GM19238 (cell line): ENCODE measurements at regions not wholly inside any gene's neighbourhood (a gene's known extent, or its start where the extent isn't known, plus 50 kb on each side); places are given as distances from the start of the nearest gene placed in this dataset.
"Not testable (repeated sequence)": the region's sequence is repeated elsewhere in the genome, so short reads cannot be mapped to it uniquely, and the experiment has no call there.

Experiments
- DNase-seq: peaks from one replicate; pipeline ENCODE4 v3.0.0; 2011; ENCODE audit warnings: low spot score; ENCODE audit not compliant: insufficient read length

DNA sequence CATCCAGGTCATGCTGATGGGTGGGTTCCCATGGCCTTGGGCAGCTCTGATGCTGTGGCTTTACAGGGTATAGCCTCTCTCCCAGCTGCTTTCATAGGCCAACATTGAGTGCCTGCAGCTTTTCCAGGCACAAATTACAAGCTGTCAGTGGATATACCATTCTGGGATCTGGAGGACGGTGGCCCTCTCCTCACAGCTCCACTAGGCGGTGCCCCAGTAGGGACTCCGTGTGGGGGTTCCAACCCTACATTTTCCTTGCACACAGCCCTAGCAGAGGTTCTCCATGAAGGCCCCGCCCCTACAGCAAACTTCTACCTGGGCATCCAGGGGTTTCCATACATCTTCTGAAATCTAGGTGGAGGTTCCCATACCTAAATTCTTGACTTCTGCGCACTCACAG is 602.6 kb upstream of the HS3ST5 start:
- no peak for DNase-seq

DNA sequence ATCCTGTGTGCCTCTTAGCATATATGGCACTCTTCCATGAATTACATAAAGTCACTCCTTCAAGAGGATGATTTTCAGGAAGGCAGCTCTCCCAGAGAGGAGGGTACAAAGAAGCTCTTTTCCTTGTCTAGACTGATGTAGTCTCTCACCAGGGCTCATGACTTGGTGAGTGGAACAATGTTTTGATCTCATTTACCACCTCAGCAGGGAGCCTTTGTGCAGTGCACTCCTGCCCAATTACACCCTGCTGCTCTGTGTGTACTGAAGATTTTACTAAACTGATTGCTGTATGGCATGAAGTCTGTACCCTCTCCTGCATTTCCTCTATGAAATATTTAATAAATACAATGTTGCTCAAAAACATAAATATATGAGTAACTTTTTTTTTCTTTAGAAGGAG is 598.3 kb upstream of the HS3ST5 start:
- no peak for DNase-seq

DNA sequence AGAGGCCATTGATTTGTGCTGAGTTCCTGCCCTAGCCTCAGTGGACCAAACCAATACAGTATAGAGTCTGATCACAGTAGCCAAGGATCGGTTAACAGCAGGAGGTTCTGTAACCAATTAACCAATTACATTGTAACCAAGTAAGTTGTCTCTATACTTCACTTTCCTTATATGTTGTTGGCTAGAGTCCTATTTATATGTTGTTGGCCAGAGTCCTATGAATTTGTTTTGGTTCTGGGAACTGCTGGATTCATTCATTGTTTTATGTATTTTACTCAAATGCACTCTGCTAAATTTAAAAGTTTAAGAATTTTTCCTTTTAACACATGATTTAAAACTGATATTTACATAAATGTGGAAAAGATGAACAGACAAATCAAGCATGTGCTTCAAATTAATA is 597.4 kb upstream of the HS3ST5 start:
- no peak for DNase-seq

DNA sequence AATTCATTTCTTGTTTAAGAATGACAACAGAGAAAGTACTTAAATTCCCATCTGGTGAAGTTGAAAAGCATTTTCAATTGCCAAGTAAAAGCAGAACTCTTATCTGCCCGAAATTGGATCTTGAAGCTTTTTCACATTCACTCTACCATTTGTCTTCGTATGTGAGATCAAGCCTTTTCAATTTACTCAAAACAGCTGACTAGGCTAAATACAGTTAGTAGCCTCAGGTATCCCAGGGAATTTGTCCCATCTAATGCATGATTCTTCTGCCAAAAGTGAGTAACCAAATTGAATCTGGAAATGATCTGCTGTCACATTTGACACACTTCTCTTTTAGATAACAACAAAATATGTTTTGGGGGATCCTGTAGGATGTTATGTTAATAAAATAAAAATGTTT is 596.8 kb upstream of the HS3ST5 start:
- DNase-seq: no peak

DNA sequence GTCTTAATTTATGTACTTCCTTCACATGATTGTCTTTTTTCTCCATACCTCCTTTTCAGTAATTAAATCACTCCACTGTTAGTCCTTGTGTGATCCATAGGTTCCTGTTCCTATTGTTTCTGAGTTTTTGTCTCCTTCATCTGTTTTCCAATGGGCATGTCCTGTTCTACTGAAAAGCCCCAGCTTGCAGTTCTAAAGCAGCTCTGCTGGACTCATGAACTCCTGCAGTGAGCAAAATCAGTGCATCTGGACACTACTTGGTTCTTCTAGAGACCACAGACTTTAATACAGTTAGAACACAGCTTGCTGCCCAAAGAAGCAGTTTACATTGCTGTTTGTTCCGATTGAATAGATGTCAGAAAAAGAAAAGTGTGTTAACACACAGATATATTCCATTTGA is 593.3 kb upstream of the HS3ST5 start:
- no peak for DNase-seq

- no peak for DNase-seq
Measured at GRCh38 chr6:114934079-114934478, 591.3 kb upstream of the HS3ST5 start.

GRCh38 chr6:114928731-114929130 is 585.9 kb upstream of the HS3ST5 start:
- DNase-seq: not testable (repeated sequence)

DNA sequence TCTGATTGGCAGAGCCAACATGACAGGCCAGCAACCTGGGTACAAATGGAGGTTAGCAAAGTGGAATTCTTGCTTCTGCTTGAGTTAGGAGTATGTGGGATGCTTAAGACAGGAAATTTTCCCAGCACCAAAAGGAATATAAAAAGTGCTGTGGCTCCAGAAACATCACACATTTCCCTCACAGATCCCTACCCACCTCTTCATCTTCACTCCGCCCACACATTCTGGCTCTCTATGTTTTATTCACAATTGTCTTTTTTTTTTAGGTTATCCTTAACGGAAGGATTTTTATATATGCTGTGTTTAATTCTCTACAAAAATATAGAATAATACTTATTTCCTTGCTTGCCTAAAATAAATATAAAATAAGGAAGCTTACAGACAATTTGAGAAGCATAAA is 563.3 kb upstream of the HS3ST5 start:
- no peak for DNase-seq

DNA sequence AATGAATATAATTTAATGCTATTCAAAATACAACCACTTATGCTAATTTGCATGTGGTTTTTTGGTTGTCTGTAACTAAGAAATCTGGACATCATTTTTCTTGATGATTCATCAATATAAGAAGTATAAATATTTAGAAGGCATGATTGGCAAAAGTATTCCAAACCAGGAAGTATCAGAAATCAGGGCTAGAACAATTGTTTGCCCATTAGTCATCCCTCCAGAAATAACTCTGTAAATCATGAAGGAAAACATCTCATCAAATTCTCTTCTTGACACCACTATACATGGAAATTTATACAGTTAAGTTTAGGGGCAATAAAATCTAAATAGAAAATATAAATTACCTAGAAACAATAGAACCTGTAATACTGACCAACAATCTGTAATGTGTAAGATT is 554.7 kb upstream of the HS3ST5 start:
- DNase-seq: no peak

- no peak for DNase-seq
Measured at GRCh38 chr6:114892211-114892610, 549.4 kb upstream of the HS3ST5 start.

GRCh38 chr6:114888241-114888640 is 545.4 kb upstream of the HS3ST5 start:
- DNase-seq: no peak

DNA sequence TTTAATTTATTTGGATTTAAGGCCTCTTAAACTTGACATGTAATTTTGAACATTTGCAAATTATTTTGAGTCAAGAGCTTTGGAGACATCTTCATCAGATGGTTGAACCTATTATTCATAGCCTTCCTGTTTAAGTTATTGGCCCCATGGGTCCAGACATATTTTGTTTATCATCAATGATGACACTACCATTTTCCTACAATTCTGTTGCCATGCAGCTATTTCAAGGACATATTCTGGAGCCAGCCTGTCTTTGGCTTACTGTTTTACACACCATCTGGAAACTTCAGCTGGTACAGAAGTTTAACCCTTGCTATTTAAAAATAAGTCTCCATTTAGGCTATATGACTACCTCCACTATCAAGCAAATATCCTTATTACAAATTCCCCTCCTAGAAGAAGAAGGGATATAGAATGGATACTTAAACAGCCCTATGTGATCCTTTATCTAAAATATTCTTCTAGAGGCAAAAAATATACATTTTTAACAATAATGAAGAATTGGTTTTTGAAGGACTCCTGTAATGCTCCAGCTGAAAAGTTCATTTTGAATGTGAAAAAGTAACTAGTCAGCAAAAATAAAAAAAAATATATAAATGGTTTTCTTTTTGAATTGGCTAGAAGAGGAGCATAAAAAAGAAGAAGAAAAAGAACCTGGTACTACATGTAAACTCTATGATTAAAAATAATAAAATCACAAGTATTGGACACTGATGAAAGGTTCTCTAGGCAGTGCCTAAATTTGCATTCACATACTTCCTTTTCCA is 544.0 kb upstream of the HS3ST5 start:
- no peak for DNase-seq

DNA sequence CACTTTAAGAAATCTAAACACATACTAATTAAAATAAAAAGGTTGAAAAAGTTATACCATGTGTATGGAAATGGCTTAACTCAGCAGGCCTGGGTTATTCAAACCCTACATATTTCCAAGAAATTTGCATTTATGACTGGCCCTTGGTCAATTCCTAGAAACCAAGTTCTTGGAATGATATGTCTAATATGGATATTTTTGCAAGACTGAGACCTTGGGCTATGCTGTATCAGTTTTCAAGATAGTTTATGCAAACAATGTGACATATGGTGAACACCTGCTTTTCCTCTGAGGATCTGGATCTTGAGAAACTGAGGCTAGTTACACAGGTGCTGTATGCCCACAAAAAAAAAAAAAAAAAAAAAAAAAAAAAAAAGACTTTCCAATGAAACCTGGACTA is 536.9 kb upstream of the HS3ST5 start:
- DNase-seq: no peak

DNA sequence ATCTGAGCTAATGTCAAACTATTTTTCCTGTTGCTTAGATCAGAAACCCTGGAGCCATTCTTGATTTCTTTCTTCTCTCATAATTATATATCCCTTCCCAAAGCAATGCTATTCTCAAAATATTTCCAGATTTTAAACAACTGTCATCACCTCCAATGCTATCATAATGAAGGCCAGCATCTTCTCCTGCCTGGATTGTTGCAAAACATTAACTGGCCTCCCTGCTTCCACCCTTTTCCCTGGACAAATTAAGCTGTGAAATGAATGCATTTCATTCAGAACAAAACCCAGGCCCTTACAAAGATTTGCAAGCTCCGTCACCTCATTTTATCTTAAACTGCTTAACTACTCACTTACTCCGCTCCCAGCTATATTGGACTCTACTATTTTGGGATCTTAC is 535.3 kb upstream of the HS3ST5 start:
- DNase-seq: no peak

- no peak for DNase-seq
Measured at GRCh38 chr6:114874410-114874809, 531.6 kb upstream of the HS3ST5 start.

- DNase-seq: not testable (repeated sequence)
Measured at GRCh38 chr6:114865506-114865905, 522.7 kb upstream of the HS3ST5 start.

DNA sequence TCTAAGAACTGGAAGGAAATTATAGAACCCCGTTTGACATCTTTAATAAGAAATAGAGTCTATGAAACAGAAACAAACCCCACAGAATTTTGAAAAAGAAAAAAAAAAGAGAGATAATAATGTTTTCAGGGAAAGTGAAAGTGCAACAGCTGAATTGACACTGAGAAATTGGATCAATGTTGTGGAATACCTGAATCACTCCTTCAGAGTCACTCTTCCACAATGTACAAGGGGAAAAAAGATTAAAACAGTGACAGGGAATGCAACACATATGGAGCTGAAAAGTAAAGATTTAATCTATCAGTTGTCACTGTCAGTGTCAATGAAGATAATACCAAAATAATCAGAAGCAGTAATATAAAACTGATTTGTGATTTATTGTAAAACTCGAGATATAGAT is 520.8 kb upstream of the HS3ST5 start:
- no peak for DNase-seq

DNA sequence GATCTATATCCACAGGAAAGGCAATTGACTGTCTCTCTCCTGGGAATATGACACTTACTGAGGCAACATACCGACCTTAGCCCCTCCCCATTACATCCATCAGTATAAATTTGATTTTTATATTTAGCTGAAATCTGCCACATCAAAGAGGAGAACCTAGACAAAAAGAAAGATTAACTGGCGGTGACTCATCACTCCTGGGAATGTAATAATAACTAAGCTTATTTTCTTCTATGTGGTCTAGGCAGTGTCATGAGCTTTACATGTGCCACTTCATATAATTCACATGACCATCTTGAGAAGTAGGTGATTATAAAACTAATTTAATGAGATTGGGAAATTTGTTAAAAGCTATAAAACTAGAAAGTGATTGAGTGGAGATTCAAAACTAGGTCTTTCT is 520.0 kb upstream of the HS3ST5 start:
- no peak for DNase-seq

GRCh38 chr6:114862064-114862463 is 519.2 kb upstream of the HS3ST5 start:
- no peak for DNase-seq

DNA sequence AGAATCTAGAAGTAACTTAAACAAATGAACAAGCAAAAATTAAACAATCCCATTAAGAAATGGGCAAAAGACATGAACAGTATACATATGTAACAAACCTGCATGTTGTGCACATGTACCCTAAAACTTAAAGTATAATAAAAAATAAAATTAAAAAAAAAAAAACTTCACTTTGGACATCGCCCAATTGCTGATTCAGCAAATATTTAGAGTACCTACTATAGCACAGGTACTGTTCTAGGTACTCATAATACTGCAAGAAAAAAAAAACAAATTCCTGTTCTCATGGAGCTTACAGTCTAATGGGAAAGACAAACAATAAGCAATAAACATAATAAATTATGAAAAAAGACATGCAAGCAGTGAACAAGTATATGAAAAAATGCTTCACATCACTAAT is 501.5 kb upstream of the HS3ST5 start:
- DNase-seq: no peak

GRCh38 chr6:114839019-114839418 is 496.2 kb upstream of the HS3ST5 start:
- no peak for DNase-seq

DNA sequence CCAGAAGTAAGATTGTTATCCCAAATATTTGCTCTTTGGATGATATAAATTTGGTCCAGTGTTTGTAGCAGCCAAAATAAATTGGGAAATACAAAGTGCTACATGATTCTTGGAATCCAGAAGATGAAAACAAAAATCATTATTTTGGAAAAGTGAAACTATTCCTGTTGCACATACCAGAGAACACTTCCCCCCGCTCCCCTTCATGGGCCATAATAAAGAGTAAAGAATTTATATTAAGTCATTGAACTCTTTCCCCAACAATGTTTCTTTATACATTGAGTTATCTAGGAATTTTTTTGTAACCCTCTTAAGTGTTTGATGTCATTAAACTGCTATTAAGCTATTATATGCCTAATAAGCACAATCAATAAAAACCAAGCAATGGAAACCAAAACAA is 490.4 kb upstream of the HS3ST5 start:
- DNase-seq: no peak

GRCh38 chr6:114830515-114830914 is 487.7 kb upstream of the HS3ST5 start:
- no peak for DNase-seq

- DNase-seq: no peak
Measured at GRCh38 chr6:114827135-114827534, 484.3 kb upstream of the HS3ST5 start.
